SU-DHL-6 (cell line): ENCODE measurements at regions not wholly inside any gene's neighbourhood (a gene's known extent, or its start where the extent isn't known, plus 50 kb on each side); places are given as distances from the start of the nearest gene placed in this dataset.

Experiments used
- H2AFZ ChIP-seq: fragments of 200-600 bp; sonication (generic); 2 replicates; pipeline ENCODE4 v1.6.1; 2014; ENCODE audit warnings: low read depth, mild to moderate bottlenecking, moderate library complexity, mixed read lengths, antibody characterized with exemption, low read length; ENCODE audit not compliant: severe bottlenecking
- H3F3A ChIP-seq: fragments of 200-600 bp; shearing (Covaris generic); 2 replicates; pipeline ENCODE4 v1.6.0; 2016; ENCODE audit warnings: antibody characterized with exemption, mild to moderate bottlenecking; ENCODE audit not compliant: insufficient read depth
- H3K27ac ChIP-seq: fragments of 200-600 bp; sonication (generic); 2 replicates; pipeline ENCODE4 v1.5.1; 2016; ENCODE audit warnings: low read depth, mild to moderate bottlenecking, low read length, moderate library complexity, mixed read lengths
- H3K27me3 ChIP-seq: fragments of 200-600 bp; sonication (generic), shearing (Covaris generic); 2 replicates; pipeline ENCODE4 v1.6.0; 2014; ENCODE audit warnings: mild to moderate bottlenecking, low read length
- H3K36me3 ChIP-seq: fragments of 200-600 bp; sonication (generic); 2 replicates; pipeline ENCODE4 v1.6.1; 2014; ENCODE audit warnings: mild to moderate bottlenecking, low read length, mixed read lengths
- H3K4me2 ChIP-seq: fragments of 300-600, 200-600 bp; shearing (Covaris generic), sonication (generic); 2 replicates; pipeline ENCODE4 v1.6.0; 2014; ENCODE audit warnings: low read length, low read depth, mild to moderate bottlenecking; ENCODE audit not compliant: poor library complexity, severe bottlenecking
- H3K4me3 ChIP-seq: fragments of 200-600 bp; sonication (generic); 2 replicates; pipeline ENCODE4 v1.5.1; 2014; ENCODE audit warnings: antibody characterized with exemption, low read length, mild to moderate bottlenecking, mixed read lengths; ENCODE audit not compliant: insufficient read depth, poor library complexity, severe bottlenecking
- H3K79me2 ChIP-seq: fragments of 200-600 bp; sonication (generic); 2 replicates; pipeline ENCODE4 v1.6.1; 2014; ENCODE audit warnings: mild to moderate bottlenecking, low read length, moderate library complexity; ENCODE audit not compliant: insufficient read depth
- H3K9ac ChIP-seq: fragments of 200-600 bp; sonication (generic); 2 replicates; pipeline ENCODE4 v1.7.0; 2014; ENCODE audit warnings: mild to moderate bottlenecking, low read length
- H3K9me2 ChIP-seq: fragments of 200-600 bp; sonication (generic); replicated peaks from 2 replicates; pipeline ENCODE4 v1.6.1; 2014; ENCODE audit warnings: low read length; ENCODE audit not compliant: insufficient read depth
- H3K9me3 ChIP-seq: fragments of 200-600 bp; sonication (generic); 2 replicates; pipeline ENCODE4 v1.6.1; 2014; ENCODE audit warnings: low read length, mixed read lengths; ENCODE audit not compliant: insufficient read depth
- H4K20me1 ChIP-seq: fragments of 200-600 bp; sonication (generic); 2 replicates; pipeline ENCODE4 v1.6.1; 2014; ENCODE audit warnings: low read depth, mild to moderate bottlenecking, antibody characterized with exemption, low read length, moderate library complexity, mixed read lengths
- CTCF ChIP-seq: fragments of 200-600 bp; sonication (generic); IDR thresholded peaks from one replicate; pipeline ENCODE4 v1.5.1; 2017; ENCODE audit warnings: antibody characterized with exemption, mild to moderate bottlenecking, low read length, moderate library complexity; ENCODE audit not compliant: insufficient read depth, poor library complexity, severe bottlenecking
- EZH2phosphoT487 ChIP-seq: fragments of 200-600 bp; sonication (generic), shearing (Covaris generic); conservative IDR thresholded peaks from 2 replicates; pipeline ENCODE4 v1.6.1; 2018; ENCODE audit warnings: mild to moderate bottlenecking, antibody characterized with exemption, low read length, moderate library complexity, mixed read lengths

GRCh38 chr10:101289541-101289940 lies 60.3 kb upstream of the LBX1 start:
- Histone ChIP-seq H2AFZ (no peak overlapping the region), H3K79me2 (no peaks in the 10 kb centered on the region), H3K27me3 (0 out of 2 replicates have a peak, but pooled peaks cover 4% of the 10 kb centered on the region), H3K4me3 (no peak overlapping the region), H4K20me1 (no peaks in the 10 kb centered on the region), H3K27ac (no peak overlapping the region), H3K36me3 (no peaks in the 10 kb centered on the region), H3K9ac (no peak overlapping the region), H3K9me2 (no peaks in the 10 kb centered on the region), H3K4me2 (no peak overlapping the region), H3K9me3 (no peaks in the 10 kb centered on the region), H3F3A (no peaks in the 10 kb centered on the region)
- TF ChIP-seq EZH2phosphoT487 (no peak), CTCF (no peak)

GRCh38 chr10:101290431-101290830 lies 61.2 kb upstream of the LBX1 start:
- Histone ChIP-seq H2AFZ (no peak overlapping the region), H3K4me3 (no peak overlapping the region), H3F3A (no peaks in the 10 kb centered on the region), H3K4me2 (no peak overlapping the region), H3K36me3 (no peaks in the 10 kb centered on the region), H3K9me3 (no peaks in the 10 kb centered on the region), H3K79me2 (no peaks in the 10 kb centered on the region), H3K27me3 (0 out of 2 replicates have a peak, but pooled peaks cover 4% of the 10 kb centered on the region), H3K9ac (no peak overlapping the region), H3K9me2 (no peaks in the 10 kb centered on the region), H4K20me1 (no peaks in the 10 kb centered on the region), H3K27ac (no peak overlapping the region)
- no peak for TF ChIP-seq EZH2phosphoT487
- no peak for TF ChIP-seq CTCF

DNA sequence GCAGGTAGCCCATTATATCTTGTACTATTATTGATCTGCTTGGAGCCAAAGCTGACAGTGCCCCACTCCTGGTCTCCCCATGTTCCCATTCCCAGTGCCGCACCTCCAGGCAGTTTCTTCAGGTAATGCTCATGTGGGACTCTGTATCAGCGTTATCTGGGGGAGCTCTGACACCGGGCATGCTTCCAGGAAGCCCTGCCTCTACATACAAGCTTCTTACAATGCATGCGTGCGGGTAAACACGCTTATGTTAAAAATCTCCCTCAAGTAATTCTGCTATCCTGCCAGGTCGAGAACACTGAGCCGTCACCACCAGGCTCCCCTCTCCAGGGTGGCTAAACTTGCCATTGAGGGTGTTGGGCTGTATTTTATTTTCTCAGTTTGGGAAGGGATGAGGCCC lies 61.6 kb upstream of the LBX1 start:
- no peak overlapping the region for H3K4me3 ChIP-seq
- H3K27me3 ChIP-seq: 0 out of 2 replicates have a peak, but pooled peaks cover 4% of the 10 kb centered on the region
- no peaks in the 10 kb centered on the region for H4K20me1 ChIP-seq
- H3K9me2 ChIP-seq: no peaks in the 10 kb centered on the region
- H2AFZ ChIP-seq: no peak overlapping the region
- no peak for TF ChIP-seq EZH2phosphoT487
- TF ChIP-seq CTCF: no peak
- H3K36me3 ChIP-seq: no peaks in the 10 kb centered on the region
- no peaks in the 10 kb centered on the region for H3F3A ChIP-seq
- no peaks in the 10 kb centered on the region for H3K79me2 ChIP-seq
- no peak overlapping the region for H3K27ac ChIP-seq
- no peaks in the 10 kb centered on the region for H3K9me3 ChIP-seq
- no peak overlapping the region for H3K4me2 ChIP-seq
- no peak overlapping the region for H3K9ac ChIP-seq
